Stomach (tissue), 8 donors: ENCODE measurements at regions not wholly inside any gene's neighbourhood (a gene's known extent, or its start where the extent isn't known, plus 50 kb on each side); places are given as distances from the start of the nearest gene placed in this dataset.

Experiments used
- DNase-seq, 2 donors: peaks; one replicate each; pipeline versions ENCODE4 v3.0.0 to v3.0.0-alpha.2; 2013 to 2019
- H3K27ac ChIP-seq, 5 donors: fragments of 200-600 bp in 4 of 5; sonication (generic) in 4 of 5; one replicate each; pipeline ENCODE4 v1.5.1; 2013 to 2019; ENCODE audit warnings: mild to moderate bottlenecking in 1 of 5, moderate library complexity in 1 of 5
- H3K27me3 ChIP-seq, 3 donors: fragments of 200-600 bp; sonication (generic); one replicate each; pipeline ENCODE4 v1.5.1; 2017 to 2019; ENCODE audit warnings: mixed run types in 1 of 3
- H3K36me3 ChIP-seq, 4 donors: fragments of 200-600 bp; sonication (generic); 1 replicate in 3 of 4; 2 replicates in 1 of 4; pipeline ENCODE4 v1.5.1; 2016 to 2019
- H3K4me1 ChIP-seq, 4 donors: fragments of 200-600 bp; sonication (generic); one replicate each; pipeline ENCODE4 v1.5.1; 2016 to 2019
- H3K4me3 ChIP-seq, 4 donors: fragments of 200-600 bp; sonication (generic) in 3 of 4; one replicate each; pipeline ENCODE4 v1.5.1; 2016 to 2019; ENCODE audit warnings: mild to moderate bottlenecking in 1 of 4
- H3K9me3 ChIP-seq, 4 donors: fragments of 200-600 bp; sonication (generic); one replicate each; pipeline ENCODE4 v1.5.1; 2016 to 2019
- EP300 ChIP-seq: sonication (generic); formaldehyde crosslinking; IDR thresholded peaks from one replicate; pipeline ENCODE4 v1.6.1; 2017; ENCODE audit warnings: antibody characterized with exemption
- POLR2A ChIP-seq, 4 donors: fragments of 450-650 bp; IDR thresholded peaks; one replicate each; pipeline ENCODE4 v1.6.1; 2016; ENCODE audit warnings: antibody characterized with exemption in 4 of 4, control low read depth in 2 of 4, mild to moderate bottlenecking in 1 of 4, moderate library complexity in 1 of 4
- POLR2AphosphoS5 ChIP-seq, 3 donors: sonication (generic); formaldehyde crosslinking; IDR thresholded peaks; one replicate each; pipeline ENCODE4 v1.6.1; 2016; ENCODE audit warnings: antibody characterized with exemption in 3 of 3
- WGBS, 5 donors: extraction: QIAGEN DNeasy Blood & Tissue Kit in 3 of 5; methylation state at CpG; one replicate each; pipeline versions ENCODE4 v1.1.5 to v1.1.7; 2013 to 2018; 5-methylcytosine and 5-hydroxymethylcytosine counted together
- intact Hi-C: fragments of 100-400 bp; cut with DNase I; formaldehyde crosslinking; loops from one replicate; pipeline ENCODE4 v1.15.1; 2023; ENCODE audit warnings: low total_unique reads
- TF ChIP-seq, protein P1 (sequence below), 7 experiments: fragments of 450-650 bp in 4 of 7; fragments of 200-600 bp in 3 of 7; sonication (generic) in 3 of 7; IDR thresholded peaks; one replicate each; pipeline ENCODE4 v1.5.1; 2016 to 2019; ENCODE audit warnings: antibody characterized with exemption in 7 of 7, control low read depth in 2 of 7, mild to moderate bottlenecking in 1 of 7
- donor health status: healthy with polysubstance abuse.
- donor health status: Bipolar disorder and iron deficiency.
- donor health status: healthy.

DNA sequence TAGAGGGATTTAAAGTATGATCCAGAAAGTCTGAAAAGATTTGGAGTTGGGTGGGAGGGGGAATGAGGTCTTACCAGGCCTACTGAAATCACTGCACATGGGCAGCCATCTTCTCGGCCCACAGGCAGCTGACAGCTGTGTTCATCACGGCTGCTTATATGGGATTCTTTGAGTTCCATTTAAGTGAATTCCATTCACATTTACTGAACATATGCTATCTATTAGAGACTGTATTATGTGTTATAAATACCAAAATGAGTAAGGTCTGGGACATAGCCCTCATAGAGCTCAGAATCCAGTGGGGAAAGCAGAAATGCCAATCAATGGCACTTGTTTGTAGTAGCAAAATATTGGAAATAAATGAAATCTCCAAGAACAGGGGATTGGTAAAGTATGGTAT lies 91.1 kb downstream of the TRIM42 start:
- 70 to 91% (median 78%) methylated on average over 2 of the region's 2 CpGs for WGBS, 5 donors
- no peaks in the 10 kb centered on the region for H3K36me3 ChIP-seq
- intact Hi-C loops: no loop called here
- DNase-seq: no peak
- no peaks in the 10 kb centered on the region for H3K4me1 ChIP-seq
- H3K27ac ChIP-seq: no peak overlapping the region
- H3K27me3 ChIP-seq: no peaks in the 10 kb centered on the region
- H3K9me3 ChIP-seq: no peaks in the 10 kb centered on the region
- no peak overlapping the region for H3K4me3 ChIP-seq
- TF ChIP-seq POLR2AphosphoS5 (IDR thresholded peaks at IDR 0.05) (no peak), EP300 (no peak), POLR2A (IDR thresholded peaks at IDR 0.05) (no peak)
- TF ChIP-seq, protein P1, sequence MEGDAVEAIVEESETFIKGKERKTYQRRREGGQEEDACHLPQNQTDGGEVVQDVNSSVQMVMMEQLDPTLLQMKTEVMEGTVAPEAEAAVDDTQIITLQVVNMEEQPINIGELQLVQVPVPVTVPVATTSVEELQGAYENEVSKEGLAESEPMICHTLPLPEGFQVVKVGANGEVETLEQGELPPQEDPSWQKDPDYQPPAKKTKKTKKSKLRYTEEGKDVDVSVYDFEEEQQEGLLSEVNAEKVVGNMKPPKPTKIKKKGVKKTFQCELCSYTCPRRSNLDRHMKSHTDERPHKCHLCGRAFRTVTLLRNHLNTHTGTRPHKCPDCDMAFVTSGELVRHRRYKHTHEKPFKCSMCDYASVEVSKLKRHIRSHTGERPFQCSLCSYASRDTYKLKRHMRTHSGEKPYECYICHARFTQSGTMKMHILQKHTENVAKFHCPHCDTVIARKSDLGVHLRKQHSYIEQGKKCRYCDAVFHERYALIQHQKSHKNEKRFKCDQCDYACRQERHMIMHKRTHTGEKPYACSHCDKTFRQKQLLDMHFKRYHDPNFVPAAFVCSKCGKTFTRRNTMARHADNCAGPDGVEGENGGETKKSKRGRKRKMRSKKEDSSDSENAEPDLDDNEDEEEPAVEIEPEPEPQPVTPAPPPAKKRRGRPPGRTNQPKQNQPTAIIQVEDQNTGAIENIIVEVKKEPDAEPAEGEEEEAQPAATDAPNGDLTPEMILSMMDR (IDR thresholded peaks at IDR 0.05): no peak

DNA sequence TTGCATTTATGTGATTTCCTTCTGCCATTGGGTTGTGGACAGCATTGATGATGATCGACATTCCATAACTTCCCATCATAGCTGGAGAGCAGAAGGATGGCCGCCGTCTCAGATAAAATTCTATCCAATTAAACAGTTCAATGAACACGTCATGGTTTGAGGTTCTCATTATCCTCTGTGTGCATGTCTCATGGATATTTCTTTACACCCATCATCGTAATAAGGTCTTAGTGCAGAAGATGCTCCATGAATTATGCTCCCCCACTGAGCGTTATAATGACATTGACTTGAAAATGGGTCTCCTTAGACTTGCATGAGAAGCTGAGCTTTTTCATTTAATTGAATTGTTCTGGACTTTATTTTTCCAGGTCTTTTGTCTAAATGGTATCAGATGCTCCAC lies 92.1 kb downstream of the TRIM42 start:
- WGBS, 5 donors: 79 to 92% (median 91%) methylated on average over 6 of the region's 6 CpGs
- H3K9me3 ChIP-seq: no peaks in the 10 kb centered on the region
- no peaks in the 10 kb centered on the region for H3K36me3 ChIP-seq
- TF ChIP-seq, protein P1 (IDR thresholded peaks at IDR 0.05): no peak
- TF ChIP-seq EP300: no peak
- no peak for TF ChIP-seq POLR2AphosphoS5 (IDR thresholded peaks at IDR 0.05)
- no peak for TF ChIP-seq POLR2A (IDR thresholded peaks at IDR 0.05)
- H3K27ac ChIP-seq: no peak overlapping the region
- intact Hi-C loops: no loop called here
- H3K27me3 ChIP-seq: no peaks in the 10 kb centered on the region
- H3K4me3 ChIP-seq: no peak overlapping the region
- no peak for DNase-seq
- H3K4me1 ChIP-seq: no peaks in the 10 kb centered on the region

DNA sequence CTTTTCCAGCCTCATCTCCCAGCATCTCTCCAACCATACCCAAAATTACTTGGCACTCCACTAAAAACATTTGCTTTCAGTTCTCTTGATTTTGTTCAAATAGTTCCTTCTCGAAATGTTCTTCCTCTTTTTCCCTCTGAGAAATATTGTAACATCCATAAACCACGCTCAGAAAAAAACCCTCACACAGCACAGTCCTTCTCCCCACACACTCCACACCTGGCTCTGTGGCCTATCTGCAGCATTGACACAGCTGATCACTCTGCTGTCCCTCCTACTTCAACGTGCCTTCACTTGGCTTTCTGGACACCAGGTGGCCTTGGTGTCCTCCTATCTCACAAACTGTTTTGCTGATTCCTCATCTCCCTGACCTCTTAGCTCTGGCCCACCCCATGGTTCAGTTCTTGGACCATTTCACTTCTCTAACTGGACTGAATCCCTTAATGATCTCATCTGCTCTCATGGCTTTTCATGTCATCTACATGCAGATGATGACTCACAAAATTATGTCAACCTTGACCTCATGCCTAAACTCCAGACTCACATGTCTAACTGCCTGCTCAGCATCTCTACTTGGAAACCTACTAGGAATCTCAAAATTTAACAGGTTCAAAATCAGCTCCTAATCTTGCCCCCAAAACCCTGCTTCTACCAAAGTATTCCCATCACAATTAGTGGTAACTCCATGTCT lies 93.3 kb downstream of the TRIM42 start:
- H3K4me1 ChIP-seq: no peaks in the 10 kb centered on the region
- H3K4me3 ChIP-seq: no peak overlapping the region
- WGBS, 5 donors: 48 to 74% (median 64%) methylated on average over 3 of the region's 3 CpGs
- no peak for DNase-seq
- intact Hi-C loops: no loop called here
- no peaks in the 10 kb centered on the region for H3K36me3 ChIP-seq
- no peak overlapping the region for H3K27ac ChIP-seq
- H3K9me3 ChIP-seq: peaks cover 0 to 5% (median 0%) of the 10 kb centered on the region in 4 donors
- no peaks in the 10 kb centered on the region for H3K27me3 ChIP-seq
- TF ChIP-seq POLR2A (IDR thresholded peaks at IDR 0.05): no peak
- TF ChIP-seq, protein P1 (IDR thresholded peaks at IDR 0.05): no peak
- no peak for TF ChIP-seq POLR2AphosphoS5 (IDR thresholded peaks at IDR 0.05)
- no peak for TF ChIP-seq EP300

DNA sequence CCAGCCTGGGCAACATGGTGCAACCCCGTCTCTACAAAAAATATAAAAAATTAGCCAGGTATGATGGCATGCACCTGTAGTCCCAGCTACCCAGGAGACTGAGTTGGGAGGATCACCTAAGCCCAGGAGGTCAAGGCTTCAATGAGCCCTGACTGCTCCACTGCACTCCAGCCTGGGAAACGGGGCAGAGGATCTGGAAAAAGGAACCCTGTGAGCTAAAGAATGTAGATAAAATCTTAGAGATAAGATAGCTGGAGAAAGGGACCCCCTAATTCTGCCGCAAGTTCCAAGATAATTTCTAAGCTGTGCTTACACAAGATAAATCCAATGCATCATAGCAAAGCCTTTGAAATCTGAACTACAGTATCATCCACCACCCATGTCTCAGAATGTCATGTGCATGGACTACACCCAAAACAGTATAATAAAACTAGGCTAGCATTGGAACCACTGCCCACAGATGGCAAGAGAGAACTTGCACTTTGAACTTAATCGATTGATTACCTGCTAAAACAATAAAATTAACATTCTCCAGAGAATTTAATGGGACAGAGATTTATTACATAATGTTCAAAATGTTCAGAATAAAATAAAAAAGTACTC lies 99.9 kb downstream of the TRIM42 start:
- H3K4me3 ChIP-seq: no peak overlapping the region
- H3K27ac ChIP-seq: no peak overlapping the region
- H3K9me3 ChIP-seq: peaks cover 0 to 5% (median 0%) of the 10 kb centered on the region in 4 donors
- no peak for TF ChIP-seq POLR2AphosphoS5 (IDR thresholded peaks at IDR 0.05)
- no peak for TF ChIP-seq EP300
- no peak for TF ChIP-seq POLR2A (IDR thresholded peaks at IDR 0.05)
- TF ChIP-seq, protein P1 (IDR thresholded peaks at IDR 0.05): no peak
- H3K4me1 ChIP-seq: no peaks in the 10 kb centered on the region
- no peaks in the 10 kb centered on the region for H3K36me3 ChIP-seq
- intact Hi-C loops: no loop called here
- no peaks in the 10 kb centered on the region for H3K27me3 ChIP-seq
- WGBS, 5 donors: 43 to 58% (median 46%) methylated on average over 4 of the region's 4 CpGs
- no peak for DNase-seq
